COR-L47 (cell line): ENCODE measurements at regions not wholly inside any gene's neighbourhood (a gene's known extent, or its start where the extent isn't known, plus 50 kb on each side); places are given as distances from the start of the nearest gene placed in this dataset.

Experiments
- DNase-seq: peaks from one replicate; lab custom pipeline; 2025; lab: John Stamatoyannopoulos, UW

- no peak for DNase-seq
Observed at GRCh38 chr1:4312024-4312423, 342.4 kb upstream of the AJAP1 start.

- DNase-seq = no peak
Observed at GRCh38 chr1:4315202-4315601, 339.2 kb upstream of the AJAP1 start.

GRCh38 chr1:4317207-4317606, 337.2 kb upstream of the AJAP1 start:
- no peak for DNase-seq

GRCh38 chr1:4318720-4319119, 335.7 kb upstream of the AJAP1 start:
- DNase-seq = no peak

- DNase-seq = no peak
Observed at GRCh38 chr1:4319496-4319895, 334.9 kb upstream of the AJAP1 start.

GRCh38 chr1:4322881-4323280, 331.5 kb upstream of the AJAP1 start:
- no peak for DNase-seq

- no peak for DNase-seq
Observed at GRCh38 chr1:4323309-4323708, 331.1 kb upstream of the AJAP1 start.

GRCh38 chr1:4324525-4324924, 329.9 kb upstream of the AJAP1 start:
- DNase-seq = no peak

- DNase-seq = no peak
Observed at GRCh38 chr1:4327142-4327541, 327.3 kb upstream of the AJAP1 start.

GRCh38 chr1:4328402-4329071, 325.9 kb upstream of the AJAP1 start:
- no peak for DNase-seq

- DNase-seq = no peak
Observed at GRCh38 chr1:4330805-4331766, 323.3 kb upstream of the AJAP1 start.

- DNase-seq = no peak
Observed at GRCh38 chr1:4331767-4332163, 322.6 kb upstream of the AJAP1 start.

- no peak for DNase-seq
Observed at GRCh38 chr1:4336507-4336906, 317.9 kb upstream of the AJAP1 start.

GRCh38 chr1:4341421-4341820, 313.0 kb upstream of the AJAP1 start:
- DNase-seq = no peak

- DNase-seq = no peak
Observed at GRCh38 chr1:4344065-4344732, 310.2 kb upstream of the AJAP1 start.

GRCh38 chr1:4345094-4345493, 309.3 kb upstream of the AJAP1 start:
- DNase-seq = no peak

- no peak for DNase-seq
Observed at GRCh38 chr1:4346131-4346530, 308.3 kb upstream of the AJAP1 start.

- no peak for DNase-seq
Observed at GRCh38 chr1:4351453-4351852, 303.0 kb upstream of the AJAP1 start.

- no peak for DNase-seq
Observed at GRCh38 chr1:4353090-4353856, 301.1 kb upstream of the AJAP1 start.

- no peak for DNase-seq
Observed at GRCh38 chr1:4355839-4356238, 298.6 kb upstream of the AJAP1 start.

- no peak for DNase-seq
Observed at GRCh38 chr1:4362314-4363044, 291.9 kb upstream of the AJAP1 start.
